B cell (primary cell): ENCODE measurements at regions not wholly inside any gene's neighbourhood (a gene's known extent, or its start where the extent isn't known, plus 50 kb on each side); places are given as distances from the start of the nearest gene placed in this dataset.
"Not testable (repeated sequence)": the region's sequence is repeated elsewhere in the genome, so short reads cannot be mapped to it uniquely, and the experiment has no call there.

Experiments used
- ATAC-seq: fragments of 200-7000 bp; cut with Tn5 transposase; one replicate; pipeline ENCODE4 v1.10.0; 2021; ENCODE audit warnings: low read depth, mild to moderate bottlenecking, moderate number of reproducible peaks, moderate library complexity
- CTCF ChIA-PET: fragments of 350-600 bp; sonication (Branson Sonifier 250); formaldehyde crosslinking; loops from one replicate; lab custom pipeline; 2021; ENCODE audit warnings: antibody characterized with exemption, inconsistent platforms; lab: Charles Lee
- POLR2A ChIA-PET: fragments of 350-600 bp; sonication (Branson Sonifier 250); formaldehyde crosslinking; loops from one replicate; lab custom pipeline; 2021; ENCODE audit warnings: antibody characterized with exemption; lab: Charles Lee
- DNase-seq: peaks from one replicate; pipeline ENCODE4 v3.0.0; 2013
- H2AFZ ChIP-seq: 2 replicates; pipeline ENCODE4 v1.6.1; 2012; ENCODE audit warnings: mild to moderate bottlenecking, low read depth, low read length; ENCODE audit not compliant: insufficient read depth, poor library complexity, severe bottlenecking
- H3K27ac ChIP-seq, 2 donors: 1 replicate in 1 of 2; 2 replicates in 1 of 2; pipeline ENCODE4 v1.5.1; 2012 to 2013; ENCODE audit warnings: low read length in 2 of 2, mild to moderate bottlenecking in 2 of 2, moderate library complexity in 1 of 2
- H3K27me3 ChIP-seq, 4 experiments: fragments of 200-600 bp in 1 of 4; sonication (generic) in 1 of 4; replicated peaks in 1 of 4; 1 replicate in 2 of 4; 2 replicates in 2 of 4; pipeline versions ENCODE4 v1.6.1 to v1.7.0; 2013 to 2016; ENCODE audit warnings: low read length in 3 of 4, mild to moderate bottlenecking in 2 of 4, mixed read lengths in 1 of 4, moderate library complexity in 1 of 4; ENCODE audit not compliant: insufficient read depth in 4 of 4, control insufficient read depth in 3 of 4; ENCODE audit errors: control extremely low read depth in 1 of 4
- H3K36me3 ChIP-seq, 2 experiments: replicated peaks in 1 of 2; 1 replicate in 1 of 2; 2 replicates in 1 of 2; pipeline versions ENCODE4 v1.6.1 to v1.7.1; 2013; ENCODE audit warnings: low read length in 1 of 2; ENCODE audit not compliant: insufficient read depth in 2 of 2, control insufficient read depth in 1 of 2; ENCODE audit errors: control extremely low read depth in 1 of 2, extremely low read depth in 1 of 2
- H3K4me1 ChIP-seq, 2 donors: fragments of 200-600 bp in 1 of 2; sonication (generic) in 1 of 2; 1 replicate in 1 of 2; 2 replicates in 1 of 2; pipeline versions ENCODE4 v1.5.1 to v1.6.1; 2013 to 2017; ENCODE audit warnings: low read length in 2 of 2; ENCODE audit not compliant: control insufficient read depth in 2 of 2, insufficient read depth in 2 of 2
- H3K4me2 ChIP-seq: replicated peaks from 2 replicates; pipeline ENCODE3; 2012; ENCODE audit warnings: mild to moderate bottlenecking, low read depth, low read length; ENCODE audit not compliant: poor library complexity, severe bottlenecking
- H3K4me3 ChIP-seq, 5 experiments: fragments of 200-600 bp in 1 of 5; sonication (generic) in 1 of 5; 1 replicate in 3 of 5; 2 replicates in 2 of 5; pipeline versions ENCODE4 v1.5.1 to v1.7.0; 2011 to 2016; ENCODE audit warnings: low read length in 4 of 5, mild to moderate bottlenecking in 4 of 5, low read depth in 2 of 5, control low read depth in 1 of 5, moderate library complexity in 1 of 5; ENCODE audit not compliant: insufficient read depth in 1 of 5; ENCODE audit errors: control extremely low read depth in 1 of 5, extremely low read depth in 1 of 5
- H3K79me2 ChIP-seq: fragments of 200-600 bp; sonication (generic); one replicate; pipeline ENCODE4 v1.6.0; 2016; ENCODE audit warnings: low read length; ENCODE audit not compliant: control insufficient read depth, insufficient read depth
- H3K9ac ChIP-seq: fragments of 200-600 bp; sonication (generic); 2 replicates; pipeline ENCODE4 v1.6.1; 2017; ENCODE audit warnings: mild to moderate bottlenecking, low read length, moderate library complexity
- H3K9me3 ChIP-seq, 3 donors: one replicate each; pipeline versions ENCODE4 v1.6.1 to v1.7.1; 2013; ENCODE audit warnings: low read length in 2 of 3; ENCODE audit not compliant: control insufficient read depth in 2 of 3, insufficient read depth in 1 of 3; ENCODE audit errors: control extremely low read depth in 1 of 3
- H4K20me1 ChIP-seq: 2 replicates; pipeline ENCODE4 v1.6.0; 2012; ENCODE audit warnings: mild to moderate bottlenecking, low read length; ENCODE audit not compliant: insufficient read depth, control insufficient read depth, poor library complexity, severe bottlenecking
- H3K27ac Mint-ChIP-seq: one replicate; pipeline ENCODE4 v1.8.0; 2021; ENCODE audit warnings: mixed read lengths
- H3K27me3 Mint-ChIP-seq: one replicate; pipeline ENCODE4 v1.8.0; 2021; ENCODE audit warnings: mixed read lengths
- H3K4me1 Mint-ChIP-seq: one replicate; pipeline ENCODE4 v1.8.0; 2021; ENCODE audit warnings: mixed read lengths
- H3K4me3 Mint-ChIP-seq: one replicate; pipeline ENCODE4 v1.8.0; 2021; ENCODE audit warnings: mixed read lengths
- H3K9me3 Mint-ChIP-seq: one replicate; pipeline ENCODE4 v1.8.0; 2022; ENCODE audit warnings: mixed read lengths; ENCODE audit not compliant: insufficient read depth
- WGBS: methylation state at CpG from one replicate; pipeline ENCODE4 v1.1.5; 2013; ENCODE audit warnings: missing lambda C conversion rate; ENCODE audit not compliant: insufficient coverage; 5-methylcytosine and 5-hydroxymethylcytosine counted together
- intact Hi-C: fragments of 100-400 bp; cut with micrococcal nuclease; formaldehyde crosslinking; loops from one replicate; pipeline ENCODE4 v1.10.0; 2022
- TF ChIP-seq, protein P1 (sequence below): fragments of 200-600 bp; IDR thresholded peaks from one replicate; pipeline ENCODE4 v1.8.0; 2022; ENCODE audit warnings: antibody characterized with exemption, mild to moderate bottlenecking

DNA sequence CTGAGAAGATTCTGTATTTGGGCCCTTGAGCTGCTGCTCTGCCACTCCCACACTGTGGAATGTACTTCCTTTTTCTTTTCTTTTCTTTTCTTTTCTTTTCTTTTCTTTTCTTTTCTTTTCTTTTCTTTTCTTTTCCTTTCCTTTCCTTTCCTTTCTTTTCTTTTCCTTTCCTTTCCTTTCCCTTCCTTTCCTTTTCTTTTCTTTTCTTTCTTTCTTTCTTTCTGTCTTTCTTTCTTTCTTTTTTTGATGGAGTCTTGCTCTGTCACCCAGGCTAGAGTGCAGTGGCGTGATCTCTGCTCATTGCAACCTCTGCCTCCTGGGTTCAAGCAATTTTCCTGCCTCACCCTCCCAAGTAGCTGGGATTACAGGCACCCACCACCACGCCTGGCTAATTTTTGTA lies 89.8 kb downstream of the DNAAF6 start:
- H3K9me3 Mint-ChIP-seq, H3K4me2 ChIP-seq, H3K27me3 Mint-ChIP-seq, H3K9me3 ChIP-seq, H3K27ac Mint-ChIP-seq, ATAC-seq, H3K79me2 ChIP-seq, H3K9ac ChIP-seq, H3K36me3 ChIP-seq, DNase-seq, H3K4me1 ChIP-seq, H3K4me1 Mint-ChIP-seq, CTCF ChIA-PET, POLR2A ChIA-PET, H2AFZ ChIP-seq, H3K4me3 Mint-ChIP-seq, intact Hi-C loops, H3K27me3 ChIP-seq, H3K27ac ChIP-seq, H3K4me3 ChIP-seq, H4K20me1 ChIP-seq: not testable (repeated sequence)
- no CpG with 5 or more reads among the region's 2 CpGs for WGBS

DNA sequence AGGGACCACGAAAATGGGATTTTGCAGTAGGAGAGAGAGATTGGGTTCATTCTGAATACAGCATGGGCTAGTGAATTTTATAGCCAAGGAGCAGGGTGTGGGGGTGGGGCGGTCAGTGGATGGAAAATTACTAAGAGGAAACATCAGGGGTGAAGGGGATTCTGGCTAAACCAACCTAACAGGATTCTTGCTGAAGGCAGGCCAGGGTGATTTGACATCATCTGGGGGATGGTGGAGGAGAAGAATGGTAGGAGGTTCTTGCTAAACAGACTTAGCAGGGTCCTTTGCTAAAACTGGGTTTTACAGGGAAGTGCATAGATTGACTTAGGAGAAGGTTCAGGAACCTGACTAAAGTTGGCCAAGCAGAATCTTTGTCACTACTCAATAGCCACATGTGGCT lies 91.9 kb downstream of the DNAAF6 start:
- Histone ChIP-seq H3K79me2 (no peaks in the 10 kb centered on the region), H3K4me1 (no peaks in the 10 kb centered on the region), H4K20me1 (no peaks in the 10 kb centered on the region), H3K9me3 (no peaks in the 10 kb centered on the region), H3K4me2 (no peak overlapping the region), H2AFZ (no peak overlapping the region), H3K27me3 (no peaks in the 10 kb centered on the region), H3K27ac (no peak overlapping the region), H3K36me3 (no peaks in the 10 kb centered on the region), H3K9ac (no peak overlapping the region), H3K4me3 (no peak overlapping the region)
- intact Hi-C loops: no loop called here
- TF ChIP-seq, protein P1, sequence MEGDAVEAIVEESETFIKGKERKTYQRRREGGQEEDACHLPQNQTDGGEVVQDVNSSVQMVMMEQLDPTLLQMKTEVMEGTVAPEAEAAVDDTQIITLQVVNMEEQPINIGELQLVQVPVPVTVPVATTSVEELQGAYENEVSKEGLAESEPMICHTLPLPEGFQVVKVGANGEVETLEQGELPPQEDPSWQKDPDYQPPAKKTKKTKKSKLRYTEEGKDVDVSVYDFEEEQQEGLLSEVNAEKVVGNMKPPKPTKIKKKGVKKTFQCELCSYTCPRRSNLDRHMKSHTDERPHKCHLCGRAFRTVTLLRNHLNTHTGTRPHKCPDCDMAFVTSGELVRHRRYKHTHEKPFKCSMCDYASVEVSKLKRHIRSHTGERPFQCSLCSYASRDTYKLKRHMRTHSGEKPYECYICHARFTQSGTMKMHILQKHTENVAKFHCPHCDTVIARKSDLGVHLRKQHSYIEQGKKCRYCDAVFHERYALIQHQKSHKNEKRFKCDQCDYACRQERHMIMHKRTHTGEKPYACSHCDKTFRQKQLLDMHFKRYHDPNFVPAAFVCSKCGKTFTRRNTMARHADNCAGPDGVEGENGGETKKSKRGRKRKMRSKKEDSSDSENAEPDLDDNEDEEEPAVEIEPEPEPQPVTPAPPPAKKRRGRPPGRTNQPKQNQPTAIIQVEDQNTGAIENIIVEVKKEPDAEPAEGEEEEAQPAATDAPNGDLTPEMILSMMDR: no peak
- no peak overlapping the region for H3K4me3 Mint-ChIP-seq
- H3K9me3 Mint-ChIP-seq: no peaks in the 10 kb centered on the region
- CTCF ChIA-PET: no interaction called here
- ATAC-seq: no peak
- DNase-seq: no peak
- no peak overlapping the region for H3K27ac Mint-ChIP-seq
- peaks cover 7% of the 10 kb centered on the region for H3K27me3 Mint-ChIP-seq
- POLR2A ChIA-PET: no interaction called here
- 85% methylated on average over 2 of the region's 2 CpGs for WGBS
- no peaks in the 10 kb centered on the region for H3K4me1 Mint-ChIP-seq
